ENCODE measurements at regions not wholly inside any gene's neighbourhood (a gene's known extent, or its start where the extent isn't known, plus 50 kb on each side); places are given as distances from the start of the nearest gene placed in this dataset.
"Not testable (repeated sequence)": the region's sequence is repeated elsewhere in the genome, so short reads cannot be mapped to it uniquely, and the experiment has no call there.

- H3K4me1 ChIP-seq (ENCODE audit: control insufficient read depth in 1 of 2, insufficient read depth in 2 of 2, low read length in 2 of 2): peaks cover 0 to 3% of the 10 kb centered on the region in 2 donors
- H3K27me3 ChIP-seq (ENCODE audit: control insufficient read depth in 1 of 2, insufficient read depth in 2 of 2, low read length in 1 of 2): no peaks in the 10 kb centered on the region
- no peak overlapping the region for H3K27ac ChIP-seq (ENCODE audit: low read depth in 1 of 2, low read length in 2 of 2)
- H3K4me3 ChIP-seq (ENCODE audit: low read length in 2 of 2): no peak overlapping the region
- no peak for DNase-seq
- intact Hi-C loops (cut with DNase I): no loop called here
- H3K9me3 ChIP-seq (ENCODE audit: control insufficient read depth, low read length): peaks cover 2% of the 10 kb centered on the region
- no peaks in the 10 kb centered on the region for H3K36me3 ChIP-seq (ENCODE audit: control insufficient read depth in 1 of 2, insufficient read depth in 2 of 2, low read length in 1 of 2)
- no peak for ATAC-seq (ENCODE audit: low FRiP score)
Measured at GRCh38 chr14:48628870-48629269, 953.5 kb upstream of the MDGA2 start.

GRCh38 chr14:48622980-48623379 lies 947.6 kb upstream of the MDGA2 start:
- Histone ChIP-seq H3K27ac (ENCODE audit: low read depth in 1 of 2, low read length in 2 of 2) (no peak overlapping the region), H3K4me3 (ENCODE audit: low read length in 2 of 2) (no peak overlapping the region), H3K36me3 (ENCODE audit: control insufficient read depth in 1 of 2, insufficient read depth in 2 of 2, low read length in 1 of 2) (no peaks in the 10 kb centered on the region), H3K9me3 (ENCODE audit: control insufficient read depth, low read length) (no peaks in the 10 kb centered on the region), H3K27me3 (ENCODE audit: control insufficient read depth in 1 of 2, insufficient read depth in 2 of 2, low read length in 1 of 2) (no peaks in the 10 kb centered on the region), H3K4me1 (ENCODE audit: control insufficient read depth in 1 of 2, insufficient read depth in 2 of 2, low read length in 2 of 2) (no peaks in the 10 kb centered on the region)
- WGBS, 2 donors: 10% methylated on average over 1 of the region's 1 CpG
- intact Hi-C loops (cut with DNase I): no loop called here
- no peak for DNase-seq
- ATAC-seq (ENCODE audit: low FRiP score): no peak

GRCh38 chr14:48618057-48618456 lies 942.7 kb upstream of the MDGA2 start:
- ATAC-seq (ENCODE audit: low FRiP score) (no peak), DNase-seq (no peak)
- no peaks in the 10 kb centered on the region for H3K36me3 ChIP-seq (ENCODE audit: control insufficient read depth in 1 of 2, insufficient read depth in 2 of 2, low read length in 1 of 2)
- no peaks in the 10 kb centered on the region for H3K9me3 ChIP-seq (ENCODE audit: control insufficient read depth, low read length)
- H3K4me1 ChIP-seq (ENCODE audit: control insufficient read depth in 1 of 2, insufficient read depth in 2 of 2, low read length in 2 of 2): no peaks in the 10 kb centered on the region
- H3K4me3 ChIP-seq (ENCODE audit: low read length in 2 of 2): no peak overlapping the region
- 6 to 16% methylated on average over 1 of the region's 1 CpG for WGBS, 2 donors
- no peaks in the 10 kb centered on the region for H3K27me3 ChIP-seq (ENCODE audit: control insufficient read depth in 1 of 2, insufficient read depth in 2 of 2, low read length in 1 of 2)
- intact Hi-C loops (cut with DNase I): no loop called here
- no peak overlapping the region for H3K27ac ChIP-seq (ENCODE audit: low read depth in 1 of 2, low read length in 2 of 2)

- intact Hi-C loops (cut with DNase I): no loop called here
- no peak for DNase-seq
- Histone ChIP-seq H3K36me3 (ENCODE audit: control insufficient read depth in 1 of 2, insufficient read depth in 2 of 2, low read length in 1 of 2) (no peaks in the 10 kb centered on the region), H3K27me3 (ENCODE audit: control insufficient read depth in 1 of 2, insufficient read depth in 2 of 2, low read length in 1 of 2) (no peaks in the 10 kb centered on the region), H3K4me3 (ENCODE audit: low read length in 2 of 2) (no peak overlapping the region), H3K27ac (ENCODE audit: low read depth in 1 of 2, low read length in 2 of 2) (no peak overlapping the region), H3K4me1 (ENCODE audit: control insufficient read depth in 1 of 2, insufficient read depth in 2 of 2, low read length in 2 of 2) (no peaks in the 10 kb centered on the region), H3K9me3 (ENCODE audit: control insufficient read depth, low read length) (no peaks in the 10 kb centered on the region)
- ATAC-seq (ENCODE audit: low FRiP score): no peak
- 57 to 59% methylated on average over 6 of the region's 6 CpGs for WGBS, 2 donors
Measured at GRCh38 chr14:48616931-48617330, 941.5 kb upstream of the MDGA2 start.

- Histone ChIP-seq H3K9me3 (ENCODE audit: control insufficient read depth, low read length) (no peaks in the 10 kb centered on the region), H3K27ac (ENCODE audit: low read depth in 1 of 2, low read length in 2 of 2) (no peak overlapping the region), H3K4me1 (ENCODE audit: control insufficient read depth in 1 of 2, insufficient read depth in 2 of 2, low read length in 2 of 2) (no peaks in the 10 kb centered on the region), H3K36me3 (ENCODE audit: control insufficient read depth in 1 of 2, insufficient read depth in 2 of 2, low read length in 1 of 2) (no peaks in the 10 kb centered on the region), H3K4me3 (ENCODE audit: low read length in 2 of 2) (no peak overlapping the region), H3K27me3 (ENCODE audit: control insufficient read depth in 1 of 2, insufficient read depth in 2 of 2, low read length in 1 of 2) (no peaks in the 10 kb centered on the region)
- 26 to 27% methylated on average over 1 of the region's 1 CpG for WGBS, 2 donors
- intact Hi-C loops (cut with DNase I): no loop called here
- ATAC-seq (ENCODE audit: low FRiP score): no peak
- no peak for DNase-seq
Measured at GRCh38 chr14:48615618-48616017, 940.2 kb upstream of the MDGA2 start.

GRCh38 chr14:48614003-48614402 lies 938.6 kb upstream of the MDGA2 start:
- intact Hi-C loops (cut with DNase I): no loop called here
- Histone ChIP-seq H3K4me3 (ENCODE audit: low read length in 2 of 2) (no peak overlapping the region), H3K27ac (ENCODE audit: low read depth in 1 of 2, low read length in 2 of 2) (no peak overlapping the region), H3K36me3 (ENCODE audit: control insufficient read depth in 1 of 2, insufficient read depth in 2 of 2, low read length in 1 of 2) (no peaks in the 10 kb centered on the region), H3K9me3 (ENCODE audit: control insufficient read depth, low read length) (no peaks in the 10 kb centered on the region), H3K27me3 (ENCODE audit: control insufficient read depth in 1 of 2, insufficient read depth in 2 of 2, low read length in 1 of 2) (no peaks in the 10 kb centered on the region), H3K4me1 (ENCODE audit: control insufficient read depth in 1 of 2, insufficient read depth in 2 of 2, low read length in 2 of 2) (no peaks in the 10 kb centered on the region)
- WGBS, 2 donors: 25 to 37% methylated on average over 2 of the region's 2 CpGs
- ATAC-seq (ENCODE audit: low FRiP score) (no peak), DNase-seq (no peak)

GRCh38 chr14:48606960-48607359 lies 931.6 kb upstream of the MDGA2 start:
- H3K9me3 ChIP-seq (ENCODE audit: control insufficient read depth, low read length); intact Hi-C loops (cut with DNase I); H3K36me3 ChIP-seq (ENCODE audit: control insufficient read depth in 1 of 2, insufficient read depth in 2 of 2, low read length in 1 of 2); H3K27me3 ChIP-seq (ENCODE audit: control insufficient read depth in 1 of 2, insufficient read depth in 2 of 2, low read length in 1 of 2); H3K4me3 ChIP-seq (ENCODE audit: low read length in 2 of 2); ATAC-seq (ENCODE audit: low FRiP score); H3K4me1 ChIP-seq (ENCODE audit: control insufficient read depth in 1 of 2, insufficient read depth in 2 of 2, low read length in 2 of 2); DNase-seq; H3K27ac ChIP-seq (ENCODE audit: low read depth in 1 of 2, low read length in 2 of 2): not testable (repeated sequence)
- whole genome bisulfite sequencing, 2 donors: 83 to 87% methylated on average over 8 of the region's 8 CpGs

- ATAC-seq (ENCODE audit: low FRiP score): no peak
- 85 to 90% methylated on average over 7 of the region's 7 CpGs for WGBS, 2 donors
Measured at GRCh38 chr14:48598458-48598857, 923.1 kb upstream of the MDGA2 start.

GRCh38 chr14:48586099-48586498 lies 910.7 kb upstream of the MDGA2 start:
- intact Hi-C loops (cut with DNase I): no loop called here
- Histone ChIP-seq H3K27ac (ENCODE audit: low read depth in 1 of 2, low read length in 2 of 2) (no peak overlapping the region), H3K9me3 (ENCODE audit: control insufficient read depth, low read length) (no peaks in the 10 kb centered on the region), H3K4me1 (ENCODE audit: control insufficient read depth in 1 of 2, insufficient read depth in 2 of 2, low read length in 2 of 2) (no peaks in the 10 kb centered on the region), H3K4me3 (ENCODE audit: low read length in 2 of 2) (no peak overlapping the region), H3K36me3 (ENCODE audit: control insufficient read depth in 1 of 2, insufficient read depth in 2 of 2, low read length in 1 of 2) (no peaks in the 10 kb centered on the region), H3K27me3 (ENCODE audit: control insufficient read depth in 1 of 2, insufficient read depth in 2 of 2, low read length in 1 of 2) (no peaks in the 10 kb centered on the region)
- DNase-seq (no peak), ATAC-seq (ENCODE audit: low FRiP score) (no peak)
- WGBS, 2 donors: 94 to 97% methylated on average over 1 of the region's 1 CpG

More at GRCh38 chr14:48598458-48598857, 923.1 kb upstream of the MDGA2 start:
- Histone ChIP-seq H3K4me3 (ENCODE audit: low read length in 2 of 2) (no peak overlapping the region), H3K27me3 (ENCODE audit: control insufficient read depth in 1 of 2, insufficient read depth in 2 of 2, low read length in 1 of 2) (no peaks in the 10 kb centered on the region), H3K36me3 (ENCODE audit: control insufficient read depth in 1 of 2, insufficient read depth in 2 of 2, low read length in 1 of 2) (no peaks in the 10 kb centered on the region), H3K9me3 (ENCODE audit: control insufficient read depth, low read length) (no peaks in the 10 kb centered on the region), H3K27ac (ENCODE audit: low read depth in 1 of 2, low read length in 2 of 2) (no peak overlapping the region), H3K4me1 (ENCODE audit: control insufficient read depth in 1 of 2, insufficient read depth in 2 of 2, low read length in 2 of 2) (no peaks in the 10 kb centered on the region)
- intact Hi-C loops (cut with DNase I): no loop called here
- no peak for DNase-seq
